Heart right ventricle (tissue), 16 donors: ENCODE measurements at regions not wholly inside any gene's neighbourhood (a gene's known extent, or its start where the extent isn't known, plus 50 kb on each side); places are given as distances from the start of the nearest gene placed in this dataset.

Experiments used
- ATAC-seq, 8 donors: fragments of 200-7000 bp; cut with Tn5 transposase; one replicate each; pipeline ENCODE4 v1.9.1; 2020; ENCODE audit warnings: mild to moderate bottlenecking in 8 of 8, moderate library complexity in 8 of 8, moderate number of reproducible peaks in 1 of 8
- DNase-seq, 2 donors: peaks; one replicate each; pipeline ENCODE4 v3.0.0-alpha.2; 2020
- H3K27ac ChIP-seq, 10 donors: fragments of 200-600 bp; sonication (generic) in 2 of 10; one replicate each; pipeline versions ENCODE4 v1.5.0 to v1.8.0; 2020 to 2022; ENCODE audit warnings: mild to moderate bottlenecking in 3 of 10
- H3K27me3 ChIP-seq, 7 donors: fragments of 200-600 bp; one replicate each; pipeline ENCODE4 v1.8.0; 2021 to 2022; ENCODE audit warnings: mild to moderate bottlenecking in 2 of 7
- H3K36me3 ChIP-seq, 9 donors: fragments of 200-600 bp; sonication (generic) in 1 of 9; one replicate each; pipeline versions ENCODE4 v1.5.0 to v1.8.0; 2020 to 2022; ENCODE audit warnings: mild to moderate bottlenecking in 2 of 9
- H3K4me1 ChIP-seq, 9 donors: fragments of 200-600 bp; sonication (generic) in 1 of 9; one replicate each; pipeline versions ENCODE4 v1.5.0 to v1.8.0; 2020 to 2022; ENCODE audit warnings: mild to moderate bottlenecking in 4 of 9
- H3K4me3 ChIP-seq, 10 donors: fragments of 200-600 bp; sonication (generic) in 2 of 10; one replicate each; pipeline versions ENCODE4 v1.5.0 to v1.8.0; 2020 to 2022; ENCODE audit warnings: mild to moderate bottlenecking in 7 of 10, moderate library complexity in 2 of 10
- H3K9me3 ChIP-seq, 11 donors: fragments of 200-600 bp in 10 of 11; sonication (generic) in 2 of 11; one replicate each; pipeline versions ENCODE4 v1.5.0 to v1.8.0; 2013 to 2022; ENCODE audit warnings: mild to moderate bottlenecking in 2 of 11, control low read depth in 1 of 11, moderate library complexity in 1 of 11
- CTCF ChIP-seq, 9 donors: fragments of 200-600 bp; sonication (generic) in 2 of 9; IDR thresholded peaks; one replicate each; pipeline versions ENCODE4 v1.5.0 to v1.8.0; 2021 to 2022; ENCODE audit warnings: antibody characterized with exemption in 9 of 9, mild to moderate bottlenecking in 5 of 9, moderate library complexity in 1 of 9
- WGBS, 2 donors: extraction: QIAGEN DNeasy Blood & Tissue Kit; methylation state at CpG; one replicate each; pipeline ENCODE4 v1.1.7; 2013; ENCODE audit warnings: inconsistent platforms in 1 of 2; 5-methylcytosine and 5-hydroxymethylcytosine counted together
- intact Hi-C, 10 donors: fragments of 100-400 bp; cut with DNase I; formaldehyde crosslinking; loops; one replicate each; pipeline versions ENCODE4 v1.11.1 to v1.14.2; 2022
- donor health status: Arrhythmogenic right ventricular cardiomyopathy.
- donor health status: ischemic (EF 13 %, LVEDD 7.1; RV severe dilation, severe dysfunction).
- donor health status: healthy with polysubstance abuse.
- donor health status: DM: no; HTN: yes; CAD: no.
- donor health status: DM: no; HTN: no; CAD: no.
- donor health status: ischemic (EF 25% LVEDD 6.9; RV normal size, moderate dysfunction).
- donor health status: ischemic (EF 25% LVEDD 5.7; RV mildly dilated, moderate dysfunction).
- donor health status: healthy.
- donor health status: DM: yes; HTN: yes; CAD: no.
- donor health status: Ischemic cardiomyopathy.
- donor health status: ischemic (EF 35%, LVEDD 5.7; RV mildly dilated, moderate dysfunction).
- donor health status: nonischemic (EF 11% LVEDD 7.7; RV severe dilation, severe dysfunction).
- donor health status: DM: yes; HTN: yes; CAD: no.
- donor health status: PGD.
- donor health status: ischemic (EF 29% LVEDD 5.4; RV normal size, mild dysfunction).
- donor health status: nonischemic (EF 23%, LVEDD 6.1; RV moderate dilation, normal function).

GRCh38 chr12:24232531-24232930 lies 283.1 kb upstream of the SOX5 start:
- 88 to 94% methylated on average over 2 of the region's 2 CpGs for WGBS, 2 donors
- Histone ChIP-seq H3K4me3 (no peak overlapping the region), H3K4me1 (peaks cover 0 to 5% (median 0%) of the 10 kb centered on the region in 9 donors), H3K27me3 (no peaks in the 10 kb centered on the region), H3K27ac (no peak overlapping the region), H3K9me3 (no peaks in the 10 kb centered on the region), H3K36me3 (no peaks in the 10 kb centered on the region)
- ATAC-seq = no peak
- DNase-seq = no peak
- no peak for TF ChIP-seq CTCF (IDR thresholded peaks at IDR 0.05)
- intact Hi-C loops = no loop called here

GRCh38 chr12:24231298-24231697 lies 281.8 kb upstream of the SOX5 start:
- no peaks in the 10 kb centered on the region for H3K27me3 ChIP-seq
- intact Hi-C loops = no loop called here
- no peak overlapping the region for H3K4me3 ChIP-seq
- WGBS, 2 donors = 90 to 92% methylated on average over 5 of the region's 5 CpGs
- H3K27ac ChIP-seq = no peak overlapping the region
- H3K4me1 ChIP-seq = peaks cover 0 to 15% (median 0%) of the 10 kb centered on the region in 9 donors
- H3K9me3 ChIP-seq = no peaks in the 10 kb centered on the region
- DNase-seq (no peak), ATAC-seq (no peak)
- no peaks in the 10 kb centered on the region for H3K36me3 ChIP-seq
- TF ChIP-seq CTCF (IDR thresholded peaks at IDR 0.05) = no peak

GRCh38 chr12:24230061-24230701 lies 280.7 kb upstream of the SOX5 start:
- Histone ChIP-seq H3K27me3 (no peaks in the 10 kb centered on the region), H3K4me1 (peaks cover 0 to 15% (median 0%) of the 10 kb centered on the region in 9 donors), H3K36me3 (no peaks in the 10 kb centered on the region), H3K4me3 (no peak overlapping the region), H3K9me3 (no peaks in the 10 kb centered on the region), H3K27ac (no peak overlapping the region)
- 55 to 74% methylated on average over 8 of the region's 8 CpGs for WGBS, 2 donors
- no peak for TF ChIP-seq CTCF (IDR thresholded peaks at IDR 0.05)
- ATAC-seq = no peak
- intact Hi-C loops = no loop called here
- no peak for DNase-seq

GRCh38 chr12:24229031-24229700 lies 279.7 kb upstream of the SOX5 start:
- H3K4me1 ChIP-seq = peaks cover 0 to 15% (median 0%) of the 10 kb centered on the region in 9 donors
- no peak overlapping the region for H3K27ac ChIP-seq
- no peak for TF ChIP-seq CTCF (IDR thresholded peaks at IDR 0.05)
- no peaks in the 10 kb centered on the region for H3K9me3 ChIP-seq
- no peak for ATAC-seq
- WGBS, 2 donors = 80 to 87% methylated on average over 9 of the region's 9 CpGs
- DNase-seq = no peak
- no peaks in the 10 kb centered on the region for H3K36me3 ChIP-seq
- intact Hi-C loops = no loop called here
- no peak overlapping the region for H3K4me3 ChIP-seq
- no peaks in the 10 kb centered on the region for H3K27me3 ChIP-seq
